ENCODE measurements at regions not wholly inside any gene's neighbourhood (a gene's known extent, or its start where the extent isn't known, plus 50 kb on each side); places are given as distances from the start of the nearest gene placed in this dataset.

GRCh38 chr7:152513861-152514770 lies 78.3 kb upstream of the KMT2C start:
- H3K9me2 ChIP-seq = no peaks in the 10 kb centered on the region
- H3K4me2 ChIP-seq = no peak overlapping the region
- WGBS (ENCODE audit: low lambda C conversion rate) = 60% methylated on average over 20 of the region's 20 CpGs
- no peaks in the 10 kb centered on the region for H3K27me3 ChIP-seq (ENCODE audit: insufficient read depth)
- CTCF ChIA-PET = interaction anchor here (1.2 to 1.9 kb wide), 2 partner anchors 12 to 172 kb away, joined by 3 to 8 read pairs; no protein-coding TSS in a partner anchor
- TF ChIP-seq RXRA (IDR thresholded peaks at IDR 0.05; ENCODE audit: borderline replicate concordance, low read depth) = no peak
- no peak for TF ChIP-seq CHD2 (IDR thresholded peaks at IDR 0.05; ENCODE audit: low read length, partially characterized antibody)
- no peak for TF ChIP-seq ZBTB33 (IDR thresholded peaks at IDR 0.05; ENCODE audit: borderline replicate concordance, low read depth)
- no peak for TF ChIP-seq TEAD4 (IDR thresholded peaks at IDR 0.05; ENCODE audit: borderline replicate concordance, insufficient read depth)
- no peak for TF ChIP-seq NFIC (IDR thresholded peaks at IDR 0.05; ENCODE audit: borderline replicate concordance)
- TF ChIP-seq MEF2A (IDR thresholded peaks at IDR 0.05; ENCODE audit: borderline replicate concordance, low read depth) = no peak
- no peak for TF ChIP-seq POLR2AphosphoS5 (IDR thresholded peaks at IDR 0.05; ENCODE audit: low read depth, low read length)
- TF ChIP-seq EP300 (IDR thresholded peaks at IDR 0.05; ENCODE audit: borderline replicate concordance in 1 of 2, low read depth in 1 of 2, low read length in 1 of 2) = no peak
- TF ChIP-seq USF2 (IDR thresholded peaks at IDR 0.05; ENCODE audit: borderline replicate concordance, low read depth, low read length) = no peak
- TF ChIP-seq RAD21 (IDR thresholded peaks at IDR 0.05; ENCODE audit: low read length) = no peak
- no peak for TF ChIP-seq MAX (IDR thresholded peaks at IDR 0.05; ENCODE audit: low read depth)
- TF ChIP-seq SMC3 (IDR thresholded peaks at IDR 0.05; ENCODE audit: low read depth, low read length) = no peak
- no peak for TF ChIP-seq RFX5 (IDR thresholded peaks at IDR 0.05; ENCODE audit: low read length)
- TF ChIP-seq JUND (IDR thresholded peaks at IDR 0.05) = no peak
- H3K27ac ChIP-seq (ENCODE audit: low read depth in 2 of 2, low read length in 1 of 2) = no peak overlapping the region
- H3K79me2 ChIP-seq (ENCODE audit: insufficient read depth) = no peaks in the 10 kb centered on the region
- DNase-seq = no peak
- H3K9me3 ChIP-seq = no peaks in the 10 kb centered on the region
- no peaks in the 10 kb centered on the region for H4K20me1 ChIP-seq (ENCODE audit: insufficient read depth)
- no peaks in the 10 kb centered on the region for H3K4me1 ChIP-seq (ENCODE audit: control insufficient read depth in 1 of 2, insufficient read depth in 2 of 2, low read depth in 1 of 2, low read length in 1 of 2)
- no peak overlapping the region for H2AFZ ChIP-seq (ENCODE audit: low read depth)
- POLR2A ChIA-PET = interaction anchor here (1.1 kb wide), 1 partner anchor 8 kb away, joined by 3 read pairs; no protein-coding TSS in a partner anchor
- no peak overlapping the region for H3K9ac ChIP-seq
- no peaks in the 10 kb centered on the region for H3F3A ChIP-seq (replicated peaks; ENCODE audit: insufficient read depth)
- no peaks in the 10 kb centered on the region for H3K36me3 ChIP-seq (replicated peaks in 1 of 2; ENCODE audit: control insufficient read depth in 1 of 2, insufficient read depth in 2 of 2, low read length in 1 of 2)
- no peak overlapping the region for H3K4me3 ChIP-seq (ENCODE audit: low read depth in 2 of 2, low read length in 1 of 2)

Measured in SK-N-SH (cell line).